C1 segment of cervical spinal cord (tissue), 14 donors: ENCODE measurements at regions not wholly inside any gene's neighbourhood (a gene's known extent, or its start where the extent isn't known, plus 50 kb on each side); places are given as distances from the start of the nearest gene placed in this dataset.

Experiments used
- DNase-seq, 14 donors: peaks; one replicate each; lab custom pipeline; 2025; lab: John Stamatoyannopoulos, UW

DNA sequence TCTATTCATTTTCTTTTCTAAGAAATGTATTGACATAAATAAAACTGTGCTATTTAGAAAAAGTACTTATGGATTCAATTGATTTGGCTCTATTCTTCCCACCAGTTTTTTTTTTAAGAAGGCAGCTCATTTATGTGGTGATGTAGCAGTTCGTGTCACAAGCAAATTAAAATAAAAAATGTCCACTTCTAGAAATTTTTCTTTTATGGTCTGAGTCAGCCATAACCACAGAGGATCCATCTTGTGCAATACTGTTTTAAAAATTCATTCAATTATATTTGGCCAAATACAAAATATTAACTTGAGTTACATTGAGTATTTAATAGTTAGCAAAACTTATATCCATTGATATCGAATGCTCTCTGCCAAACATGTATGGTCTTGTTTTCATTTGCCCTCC is 207.9 kb upstream of the FAT1 start:
- no peak for DNase-seq

DNA sequence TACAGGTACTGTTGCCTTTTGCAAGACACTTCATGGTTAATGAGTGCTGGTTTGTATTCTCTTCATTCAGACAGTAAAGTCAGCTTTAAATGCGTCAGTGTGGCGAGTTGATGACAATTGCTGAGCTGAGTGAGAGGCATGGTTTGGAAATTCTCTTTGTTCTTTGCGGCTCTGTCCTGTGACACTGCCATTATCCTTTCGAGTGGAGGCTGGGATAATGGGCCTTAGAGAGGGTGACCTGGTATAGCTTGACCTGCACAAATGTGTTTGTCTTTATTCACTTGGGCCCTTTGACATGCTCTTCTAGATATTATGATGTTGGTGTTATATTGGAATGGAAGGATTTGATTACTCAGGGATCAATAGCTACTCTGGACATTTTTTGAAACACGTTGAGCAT is 208.5 kb upstream of the FAT1 start:
- DNase-seq: no peak

DNA sequence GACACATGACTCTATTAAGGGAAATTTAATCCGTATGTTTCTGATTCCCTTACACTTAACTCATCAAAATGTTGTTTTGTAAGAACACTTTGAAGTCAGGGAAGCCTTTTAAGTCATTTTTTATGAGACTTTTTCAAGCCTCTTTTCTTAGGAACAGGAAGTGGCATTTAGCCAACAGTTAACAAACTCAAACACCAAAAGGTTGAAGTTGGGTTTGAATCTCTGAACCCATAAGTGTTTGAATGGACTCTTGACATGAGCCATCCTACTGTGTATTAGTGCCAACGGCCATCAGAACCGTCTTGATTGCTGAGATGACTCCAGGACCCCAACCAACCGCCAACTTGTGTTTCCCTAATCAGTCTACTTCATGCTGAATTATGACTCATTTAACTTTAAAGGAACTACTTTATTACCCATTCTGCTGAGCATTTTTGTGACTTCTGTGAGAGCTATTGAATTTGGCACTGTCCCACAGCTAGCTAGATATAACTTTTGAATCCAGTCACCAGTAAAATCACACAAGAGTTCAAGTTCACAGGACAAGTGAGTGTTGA is 209.1 kb upstream of the FAT1 start:
- no peak for DNase-seq

DNA sequence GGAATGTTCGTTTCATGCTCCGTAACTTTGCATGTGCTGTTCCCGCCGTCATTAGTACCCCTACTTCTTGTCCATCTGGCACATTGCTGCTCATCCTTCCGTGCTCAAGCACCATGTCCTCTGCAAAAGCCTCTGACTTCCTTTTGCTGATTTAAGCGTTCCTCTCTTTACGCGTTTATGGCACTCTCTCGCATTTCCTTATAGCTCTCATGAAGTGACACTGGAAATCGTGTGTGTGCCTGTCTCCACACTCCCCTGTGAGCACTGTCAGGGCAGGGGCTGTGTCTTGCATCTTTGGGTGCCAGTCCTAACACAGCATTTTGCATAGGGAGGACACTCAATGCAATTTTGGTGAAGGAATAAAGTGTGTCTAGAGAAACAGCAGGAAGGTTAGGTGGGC is 210.6 kb upstream of the FAT1 start:
- DNase-seq: no peak

DNA sequence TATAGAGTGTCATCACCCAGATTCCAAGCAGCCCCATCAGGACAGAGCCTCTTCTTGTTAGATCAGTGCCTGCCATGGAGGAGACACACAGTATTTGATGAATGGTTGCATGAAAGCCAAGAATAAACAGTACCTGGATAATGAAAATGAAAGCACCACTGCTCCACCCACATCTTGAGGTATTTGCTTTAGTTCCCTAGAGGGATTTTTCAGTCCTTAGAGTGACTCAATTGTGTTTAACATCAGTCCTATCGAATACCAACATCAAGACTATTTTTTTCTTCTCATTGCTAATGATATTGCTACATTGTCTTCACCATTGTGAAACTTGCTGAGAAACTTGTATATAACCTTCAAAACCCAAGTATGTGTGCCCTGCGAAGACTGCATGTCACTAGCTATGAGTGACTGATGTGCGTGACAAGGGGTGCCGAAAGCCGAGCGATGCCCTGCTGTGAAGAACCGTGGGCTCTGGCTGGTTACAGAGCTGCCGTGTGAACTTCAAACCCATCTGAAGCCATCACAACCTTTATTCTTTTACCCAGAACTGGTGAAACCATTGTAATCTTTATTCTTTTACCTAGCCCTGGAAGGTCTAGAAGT is 211.3 kb upstream of the FAT1 start:
- DNase-seq: no peak

DNA sequence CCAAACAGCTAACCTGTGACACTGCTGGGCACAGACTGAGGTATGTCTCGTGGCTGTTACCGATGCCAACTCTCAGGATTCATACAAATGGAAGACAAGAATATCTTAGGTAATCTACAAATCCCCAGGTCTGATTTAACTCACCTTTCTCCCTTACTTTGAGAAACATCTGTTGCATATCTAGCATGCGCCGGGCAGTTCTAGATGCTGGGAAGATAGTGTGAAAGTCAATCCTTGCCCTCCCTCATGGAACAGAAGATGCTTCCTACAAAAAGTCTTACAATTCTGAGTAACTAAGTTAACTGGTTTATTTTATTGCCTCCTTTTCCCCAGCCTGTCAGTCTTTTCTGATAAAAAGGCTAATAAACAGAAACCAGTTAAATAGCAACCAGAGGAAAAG is 212.2 kb upstream of the FAT1 start:
- no peak for DNase-seq

DNA sequence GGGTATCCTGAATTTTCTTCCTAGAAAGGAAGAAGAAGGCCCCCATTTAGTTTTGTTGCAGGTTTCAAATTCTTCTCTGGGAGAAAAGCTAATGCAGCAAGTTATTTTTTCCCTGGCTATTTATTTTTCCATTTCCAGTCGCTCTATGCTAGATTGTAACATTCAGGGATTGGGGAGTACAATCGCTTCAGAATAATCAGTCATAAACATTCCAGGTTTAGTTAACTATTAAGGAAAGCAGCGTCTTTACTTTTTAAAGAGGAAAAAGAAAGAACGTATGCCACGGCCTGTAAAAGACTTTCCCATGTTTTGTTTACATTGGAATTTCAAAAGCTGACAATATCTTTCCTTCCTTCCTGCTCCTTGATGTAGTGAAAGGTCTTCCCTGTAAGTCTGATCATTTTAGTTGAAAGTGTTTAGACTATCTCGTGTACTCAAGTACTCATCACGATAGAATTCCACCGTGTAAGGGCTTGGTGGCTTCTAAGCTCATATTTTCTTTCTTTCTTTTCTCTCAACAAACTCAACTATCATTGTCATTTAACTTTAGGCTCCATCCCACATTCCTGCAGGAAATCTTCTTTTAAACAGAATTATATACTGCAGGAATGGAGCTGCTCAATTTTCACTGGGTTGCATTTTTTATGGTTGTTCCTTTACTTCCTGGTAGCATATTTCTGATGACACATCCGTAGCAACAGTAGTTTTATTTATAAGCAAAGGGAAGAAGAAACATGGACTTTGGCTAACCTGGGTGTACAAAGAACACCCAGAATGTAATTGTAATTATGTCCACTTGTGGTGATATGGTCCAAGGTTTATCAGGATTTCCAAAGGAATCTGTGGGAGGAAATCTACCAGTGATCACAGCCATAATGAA is 213.1 kb upstream of the FAT1 start:
- DNase-seq: no peak

DNA sequence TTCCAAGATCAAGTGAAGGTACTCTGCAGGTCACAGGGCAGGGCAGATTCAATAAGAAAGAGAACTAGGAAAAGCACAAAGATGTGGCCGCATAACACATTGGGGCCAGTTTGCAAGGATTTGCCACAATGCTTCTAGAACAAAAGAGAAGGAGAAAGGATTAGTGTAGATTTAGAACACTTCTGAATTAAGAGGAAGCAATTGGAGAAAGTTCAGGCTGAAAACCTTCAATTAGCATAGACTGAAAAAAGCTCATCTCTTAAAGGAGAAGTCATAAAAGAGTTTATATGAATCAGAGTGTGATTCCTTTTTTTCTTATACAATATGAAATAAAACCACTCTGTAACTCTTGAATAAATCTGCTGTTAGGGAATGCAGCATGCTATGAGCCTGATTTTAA is 215.6 kb upstream of the FAT1 start:
- no peak for DNase-seq

DNA sequence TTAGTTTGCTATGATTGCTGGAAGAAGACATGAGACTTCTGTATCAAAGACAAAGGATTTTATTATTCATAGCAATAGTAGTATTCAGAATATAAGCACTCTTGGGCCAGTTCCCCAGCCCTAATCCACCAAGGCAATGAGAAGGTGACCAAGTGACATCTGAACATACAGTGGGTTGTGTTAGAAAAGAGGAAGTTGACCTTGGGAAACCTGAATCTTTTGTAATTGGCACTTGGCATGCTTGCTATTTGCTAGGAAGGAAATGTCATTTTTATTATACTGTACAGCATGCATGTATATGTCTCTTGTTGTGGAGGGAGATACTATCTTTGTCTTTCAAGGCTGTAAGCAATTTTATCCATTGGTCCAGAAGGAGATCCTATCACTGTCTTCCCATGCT is 216.1 kb upstream of the FAT1 start:
- DNase-seq: no peak

DNA sequence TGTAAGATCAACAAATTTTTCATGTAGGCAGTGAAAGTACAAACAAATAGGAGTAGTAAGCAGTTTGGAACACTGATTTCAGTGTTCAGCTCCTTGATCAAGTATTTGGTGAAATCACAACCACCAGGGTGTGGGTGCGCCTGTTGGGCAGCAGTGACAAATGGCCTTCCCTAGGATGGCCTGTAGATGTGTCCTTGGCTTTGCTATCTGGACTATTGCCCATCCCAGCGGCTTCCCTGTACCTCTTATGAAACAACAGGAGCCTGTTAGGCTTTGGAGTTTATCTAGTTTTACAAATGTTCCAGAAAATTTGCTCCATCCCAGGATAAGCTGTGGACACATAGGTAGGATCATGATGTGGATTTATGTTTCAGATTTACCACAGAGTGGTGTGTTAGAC is 216.8 kb upstream of the FAT1 start:
- no peak for DNase-seq

DNA sequence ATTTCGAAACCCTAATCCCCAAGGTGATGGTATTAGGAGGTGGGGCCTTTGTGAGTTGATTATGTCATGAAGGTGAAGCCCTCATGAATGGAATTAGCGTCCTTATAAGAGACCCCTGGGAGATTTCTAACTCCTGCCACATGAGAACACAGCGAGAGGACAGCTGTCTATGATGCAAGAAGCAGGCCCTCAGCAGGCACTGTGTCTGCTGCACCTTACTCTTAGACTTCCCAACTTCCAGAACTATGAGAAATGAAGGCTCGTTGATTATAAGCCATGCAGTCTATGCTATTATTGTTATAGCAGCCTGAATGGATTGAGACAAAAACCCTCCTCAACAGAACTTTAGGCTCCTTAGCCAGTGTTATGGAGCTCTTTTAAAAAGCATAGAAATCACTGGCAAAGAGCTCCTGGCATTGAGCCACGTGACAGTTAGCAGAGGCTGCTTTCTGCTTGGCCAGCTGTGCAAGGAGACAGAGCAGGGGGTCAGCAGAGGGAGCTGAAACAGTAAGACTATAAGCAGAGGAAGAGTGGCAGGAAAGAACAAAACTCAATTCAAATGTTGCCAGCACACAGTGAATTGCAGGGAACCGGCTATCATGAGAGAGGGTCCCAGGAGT is 219.2 kb upstream of the FAT1 start:
- no peak for DNase-seq

DNA sequence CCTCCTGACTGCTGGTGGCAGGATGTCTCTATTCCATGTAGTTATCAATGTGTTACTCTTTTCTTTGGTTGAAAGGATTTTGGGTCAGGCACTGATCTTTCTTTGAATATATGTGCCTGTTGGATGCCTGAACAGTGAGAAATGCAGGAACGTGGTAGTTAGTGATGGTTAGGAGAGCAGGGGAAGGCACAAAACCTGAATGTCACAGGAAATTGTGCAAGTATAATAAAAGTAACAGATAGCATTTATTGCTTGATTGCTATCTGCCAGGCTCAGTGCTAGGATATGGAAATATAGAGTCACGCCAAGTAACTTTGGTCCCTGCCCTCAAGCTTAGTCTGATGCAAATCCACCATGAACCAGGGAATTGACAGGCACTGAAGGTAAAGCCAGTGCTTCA is 219.8 kb upstream of the FAT1 start:
- no peak for DNase-seq

DNA sequence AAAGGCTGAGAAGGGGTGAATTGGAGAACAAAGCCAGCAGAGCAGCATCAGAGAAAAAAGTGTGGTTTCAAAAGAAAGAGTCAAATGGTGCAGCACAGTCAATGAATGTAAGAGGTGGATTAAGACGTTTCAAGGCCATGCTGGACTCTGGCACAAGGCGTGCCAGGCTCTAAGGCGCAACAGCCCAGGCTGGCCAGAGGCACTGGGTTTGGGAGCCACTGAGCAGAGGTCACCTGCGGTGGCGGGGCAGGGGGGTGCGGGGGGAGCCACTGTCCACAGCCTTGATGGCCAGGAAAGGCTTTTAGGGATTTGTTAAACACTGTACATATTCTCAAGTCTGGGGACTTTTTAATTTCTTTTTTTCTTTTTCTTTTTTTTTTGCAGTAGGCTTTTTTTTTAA is 222.5 kb upstream of the FAT1 start:
- DNase-seq: no peak

DNA sequence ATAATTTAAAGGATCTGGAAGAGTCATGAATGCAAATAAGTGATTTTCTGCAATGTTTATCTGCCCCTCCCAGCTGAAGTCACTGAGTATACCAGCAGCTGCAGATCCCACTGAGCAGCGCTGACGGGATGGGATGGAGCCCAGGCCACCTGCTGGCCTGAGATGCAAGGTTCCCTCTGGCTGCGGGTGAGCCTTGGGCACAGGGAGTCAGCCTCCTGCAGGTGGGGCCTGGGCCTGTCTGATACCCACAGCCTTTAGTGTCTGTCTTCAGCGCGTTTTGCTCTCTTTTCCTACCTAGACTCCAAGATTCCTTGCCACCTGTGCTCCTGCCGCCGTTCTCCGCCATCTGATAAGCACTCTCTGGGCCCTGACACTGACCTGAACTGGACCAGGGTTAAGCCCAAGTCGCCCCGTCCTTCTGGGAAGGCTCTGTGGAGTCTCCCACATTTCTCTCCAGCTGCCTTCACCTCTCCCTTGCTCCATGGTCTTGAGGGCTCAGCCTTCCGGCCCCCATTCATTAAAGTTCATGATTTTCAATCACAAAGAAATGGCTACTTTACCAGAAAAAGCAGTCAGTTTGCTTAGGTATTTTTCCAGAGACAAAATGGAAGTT is 223.1 kb upstream of the FAT1 start:
- no peak for DNase-seq

DNA sequence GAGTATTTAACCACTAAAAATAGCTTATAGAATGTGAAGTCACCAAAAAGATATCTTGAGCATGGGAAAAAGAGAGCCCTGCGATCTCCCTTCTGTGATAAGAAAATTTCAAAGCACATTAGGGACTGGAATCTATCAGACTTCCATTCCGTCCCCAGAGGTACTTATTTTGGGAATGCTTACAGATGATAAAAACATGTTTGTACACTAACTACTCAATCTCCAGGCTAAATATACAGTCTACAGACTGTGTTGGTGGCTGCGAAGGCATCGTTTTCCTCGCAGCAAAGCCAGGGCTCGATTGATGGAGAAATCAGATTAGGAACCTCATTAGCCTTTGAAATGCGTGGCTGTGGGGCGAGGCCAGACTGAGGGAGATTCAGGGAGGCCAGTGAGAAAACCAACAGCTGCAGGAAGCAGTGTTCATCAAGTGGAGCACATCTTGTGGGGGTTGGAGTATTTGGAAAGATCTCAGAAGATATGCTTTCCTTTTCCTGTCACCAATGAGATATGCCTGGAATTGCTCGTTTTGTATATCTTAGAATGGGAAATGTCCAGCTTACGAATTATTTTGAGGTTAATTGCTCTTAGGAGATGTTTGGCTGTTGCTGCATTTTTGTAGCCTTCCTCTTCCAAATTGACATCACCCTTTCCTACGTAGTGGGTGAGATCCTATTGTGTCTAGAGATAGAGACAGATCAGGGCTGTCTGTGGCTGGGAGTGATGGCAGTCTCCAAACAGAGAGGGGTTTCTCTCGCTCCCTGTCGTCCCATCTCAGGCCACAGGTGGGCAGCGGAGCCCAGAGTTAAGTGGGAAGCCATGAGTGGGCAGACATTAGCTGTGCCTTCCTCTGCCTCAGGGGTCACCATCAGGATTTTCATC is 224.9 kb upstream of the FAT1 start:
- DNase-seq: no peak

DNA sequence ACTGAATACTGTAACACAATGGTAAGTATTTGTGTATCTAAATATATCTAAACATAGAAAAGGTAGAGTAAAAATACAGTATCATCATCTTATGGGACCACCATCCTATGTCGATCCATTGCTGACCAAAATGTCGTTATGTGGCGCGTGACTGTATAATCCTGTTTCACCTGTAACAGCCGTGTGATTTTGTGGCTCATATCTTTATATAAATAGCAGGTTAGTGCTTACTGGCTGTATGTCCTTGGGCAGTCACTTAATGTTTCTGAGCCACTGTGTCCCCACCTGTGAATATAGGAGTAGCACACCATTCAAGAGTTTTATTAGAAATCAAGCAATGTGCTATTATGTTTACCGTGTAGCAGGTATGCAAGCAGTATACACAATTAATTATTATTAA is 226.2 kb upstream of the FAT1 start:
- no peak for DNase-seq

DNA sequence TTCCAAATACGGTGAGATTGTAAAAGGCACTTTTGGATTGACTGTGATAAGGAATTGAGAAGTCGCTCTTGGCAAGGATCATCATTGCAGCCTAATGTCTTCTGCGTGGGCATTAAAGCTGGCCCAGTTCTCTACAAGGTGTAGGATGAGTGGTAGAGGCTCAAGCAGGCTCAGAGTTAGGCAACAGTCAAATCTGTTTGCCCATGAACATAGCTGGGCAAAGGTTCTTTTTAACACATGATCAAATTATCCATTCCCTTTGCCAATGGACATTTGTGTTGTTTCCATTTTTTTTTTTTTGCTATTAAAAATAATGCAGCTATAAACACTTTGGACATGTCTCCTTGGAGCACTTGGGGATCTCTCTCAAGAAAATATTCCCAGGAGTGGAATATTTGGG is 229.1 kb upstream of the FAT1 start:
- no peak for DNase-seq

DNA sequence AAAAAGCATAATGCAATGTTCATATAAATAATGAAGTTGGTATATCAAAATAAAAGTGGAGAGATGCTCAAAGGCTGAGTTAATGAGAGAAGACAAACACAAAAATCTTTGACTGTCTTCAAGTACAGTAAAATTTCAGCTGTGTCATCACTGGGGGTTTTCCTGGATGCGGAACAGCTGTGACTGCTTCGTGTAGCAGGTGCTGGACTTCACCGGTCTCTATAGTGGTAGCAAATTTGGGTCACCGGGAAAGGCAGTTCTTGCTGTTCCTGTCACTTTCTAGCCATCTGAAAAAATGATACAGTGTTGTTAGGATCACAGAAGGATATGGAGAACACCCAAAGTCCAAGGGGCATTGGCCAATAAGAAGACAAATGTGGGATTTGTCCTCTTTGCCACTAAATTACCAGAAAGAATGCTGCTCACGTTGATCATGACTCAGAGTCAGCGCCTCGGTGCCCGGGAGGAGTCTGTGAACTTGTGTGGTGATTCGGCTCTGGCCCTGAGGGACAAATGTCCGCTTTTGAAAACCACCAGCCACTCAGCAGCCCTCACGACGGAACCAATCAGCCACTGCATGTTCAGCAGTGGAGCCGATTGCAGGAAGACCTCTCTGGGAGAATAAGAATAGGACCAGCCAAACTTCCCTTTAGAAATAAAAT is 230.1 kb upstream of the FAT1 start:
- peak in 5 of 14 donors; percentile 6 to 65 (median 25) for DNase-seq

DNA sequence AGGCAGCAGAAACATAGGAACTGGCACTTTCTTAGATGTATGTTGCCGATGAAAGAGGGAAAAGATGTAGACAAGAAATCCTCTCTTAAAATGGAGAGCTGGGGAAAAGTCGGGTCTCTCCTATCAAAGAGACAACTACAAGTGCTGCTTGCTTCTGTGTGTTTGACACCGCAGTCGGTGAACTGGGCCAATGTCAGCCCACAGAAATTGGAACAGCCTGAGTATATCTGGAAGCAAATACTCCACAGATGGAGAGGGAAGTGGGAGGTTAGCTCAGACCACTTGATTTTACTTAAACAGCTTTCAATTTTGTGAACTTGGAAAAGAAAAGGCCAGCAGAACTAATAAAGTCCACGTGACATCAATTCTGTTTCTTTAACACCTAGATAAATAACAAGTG is 230.9 kb upstream of the FAT1 start:
- DNase-seq: peak in 1 of 14 donors; percentile 70

DNA sequence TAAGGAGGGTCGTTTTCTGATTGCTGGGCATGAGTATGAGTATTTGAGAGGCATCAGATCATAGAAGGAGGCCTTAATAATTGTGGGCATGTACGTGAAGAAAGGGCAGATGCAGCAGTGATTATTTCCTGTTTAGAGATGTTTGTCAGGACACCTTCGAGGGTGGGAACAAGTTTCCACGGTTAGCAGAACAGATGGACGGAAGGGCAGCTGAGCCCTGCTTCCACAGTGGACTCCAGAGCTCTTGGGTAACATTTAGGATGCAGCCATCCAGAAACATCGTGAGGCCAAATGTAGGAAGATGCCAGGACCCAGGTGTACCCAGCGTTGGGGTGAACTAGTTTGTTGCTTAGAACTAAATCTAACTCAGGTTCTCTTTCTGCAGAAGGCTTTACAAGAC is 231.3 kb upstream of the FAT1 start:
- peak in 1 of 14 donors; percentile 44 for DNase-seq
